ENCODE measurements at regions not wholly inside any gene's neighbourhood (a gene's known extent, or its start where the extent isn't known, plus 50 kb on each side); places are given as distances from the start of the nearest gene placed in this dataset.

DNA sequence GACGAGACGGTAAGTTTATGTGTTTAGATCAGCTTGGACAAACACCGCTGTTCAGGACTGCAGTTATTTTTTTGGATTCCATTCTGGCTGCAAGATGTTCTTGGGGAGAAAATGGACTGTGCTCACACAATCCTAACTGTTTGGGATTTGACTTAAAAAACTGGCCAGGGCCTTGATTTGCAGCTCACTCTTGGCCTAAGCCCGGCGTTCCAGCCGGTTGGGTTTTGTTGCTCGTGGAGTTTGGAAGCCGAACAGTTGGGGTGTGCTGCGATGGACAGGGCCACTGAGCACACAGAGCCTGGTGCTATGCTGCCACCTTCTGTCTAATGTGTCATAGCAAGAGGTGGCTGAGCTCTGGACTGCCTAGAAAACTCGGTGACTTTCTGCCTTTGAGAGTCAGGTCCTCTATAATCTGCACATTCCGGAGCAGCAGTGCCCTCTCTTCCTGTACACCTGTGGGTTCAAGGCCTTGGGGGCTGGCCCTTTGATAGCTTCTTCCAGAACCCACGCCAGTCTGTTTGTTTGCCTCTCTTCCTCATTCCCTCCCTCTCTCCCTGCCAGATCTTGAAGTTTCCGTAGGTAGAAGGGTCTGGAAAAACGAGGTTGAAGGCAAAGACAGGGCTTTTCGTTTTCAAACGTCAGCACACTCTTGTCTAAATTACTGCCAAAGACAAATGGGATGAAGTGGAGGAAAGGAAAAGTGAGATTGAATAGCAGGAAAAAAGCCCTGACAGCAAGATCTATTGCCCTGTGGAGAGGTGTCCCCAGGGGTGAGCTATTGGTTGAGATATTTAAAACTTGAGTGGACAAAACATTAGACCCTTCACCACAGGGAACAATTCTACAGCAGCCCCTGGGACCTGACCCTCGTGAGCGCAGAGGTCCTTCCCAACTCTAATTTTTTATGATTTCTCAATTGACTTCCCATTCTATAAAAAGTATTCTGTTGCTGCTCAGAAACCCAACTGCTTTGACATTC is 167.5 kb upstream of the HABP2 start (continued):
- TF ChIP-seq, protein P1, sequence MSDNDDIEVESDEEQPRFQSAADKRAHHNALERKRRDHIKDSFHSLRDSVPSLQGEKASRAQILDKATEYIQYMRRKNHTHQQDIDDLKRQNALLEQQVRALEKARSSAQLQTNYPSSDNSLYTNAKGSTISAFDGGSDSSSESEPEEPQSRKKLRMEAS (IDR thresholded peaks at IDR 0.05; ENCODE audit: low read depth), result no peak
- TF ChIP-seq FOSL2 (IDR thresholded peaks at IDR 0.05; ENCODE audit: borderline replicate concordance, low read depth), result 0 out of 2 replicates have a peak, but pooled peaks have one; percentile 16
- TF ChIP-seq, protein P2, sequence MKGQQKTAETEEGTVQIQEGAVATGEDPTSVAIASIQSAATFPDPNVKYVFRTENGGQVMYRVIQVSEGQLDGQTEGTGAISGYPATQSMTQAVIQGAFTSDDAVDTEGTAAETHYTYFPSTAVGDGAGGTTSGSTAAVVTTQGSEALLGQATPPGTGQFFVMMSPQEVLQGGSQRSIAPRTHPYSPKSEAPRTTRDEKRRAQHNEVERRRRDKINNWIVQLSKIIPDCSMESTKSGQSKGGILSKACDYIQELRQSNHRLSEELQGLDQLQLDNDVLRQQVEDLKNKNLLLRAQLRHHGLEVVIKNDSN (IDR thresholded peaks at IDR 0.05; ENCODE audit: borderline replicate concordance, low read depth), result no peak

DNA sequence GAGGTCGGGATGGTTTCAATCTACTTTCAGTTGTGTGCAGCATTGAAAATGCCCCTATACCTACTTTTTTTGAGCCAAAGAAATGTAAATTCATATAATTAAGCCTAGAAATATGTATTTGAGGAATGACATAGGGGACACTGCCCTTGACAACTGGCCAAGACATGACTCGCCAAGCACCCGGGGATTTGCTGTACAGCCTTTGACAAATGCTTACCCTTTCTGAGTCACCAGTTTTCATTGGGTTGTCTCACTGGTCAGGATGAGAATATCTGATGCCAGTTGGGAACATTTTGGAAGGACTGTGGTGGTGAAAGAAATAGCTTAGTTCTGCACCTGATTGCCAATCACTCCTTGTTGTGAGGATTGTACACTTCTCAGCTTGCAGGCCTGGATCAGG is 166.8 kb upstream of the HABP2 start:
- POLR2A ChIA-PET, result no interaction called here
- Histone ChIP-seq H3K9ac (no peak overlapping the region), H3K4me1 (ENCODE audit: control insufficient read depth in 1 of 2, insufficient read depth in 2 of 2, low read depth in 1 of 2, low read length in 1 of 2) (peaks cover 0 to 7% of the 10 kb centered on the region in 2 experiments), H3K79me2 (ENCODE audit: insufficient read depth) (no peaks in the 10 kb centered on the region), H3K9me3 (no peaks in the 10 kb centered on the region), H2AFZ (ENCODE audit: low read depth) (no peak overlapping the region), H4K20me1 (ENCODE audit: insufficient read depth) (no peaks in the 10 kb centered on the region), H3K4me2 (peak overlapping the region; percentile 47; the same call in 1 of the 2 replicates), H3F3A (replicated peaks; ENCODE audit: insufficient read depth) (no peaks in the 10 kb centered on the region), H3K27me3 (ENCODE audit: insufficient read depth) (no peaks in the 10 kb centered on the region; the same call in 1 of the 2 replicates), H3K36me3 (replicated peaks in 1 of 2; ENCODE audit: control insufficient read depth in 1 of 2, insufficient read depth in 2 of 2, low read length in 1 of 2) (no peaks in the 10 kb centered on the region), H3K27ac (ENCODE audit: low read depth in 2 of 2, low read length in 1 of 2) (no peak overlapping the region), H3K4me3 (ENCODE audit: low read depth in 2 of 2, low read length in 1 of 2) (no peak overlapping the region; a peak in 1 of 4 replicates), H3K9me2 (no peaks in the 10 kb centered on the region)
- 30% methylated on average over 3 of the region's 3 CpGs for WGBS (ENCODE audit: low lambda C conversion rate)
- CTCF ChIA-PET, result interaction anchor here (0.7 to 4.9 kb wide), 29 partner anchors 8 to 914 kb away, joined by 3 to 45 read pairs (median 7); no protein-coding TSS in a partner anchor
- no peak for DNase-seq
- TF ChIP-seq RAD21 (IDR thresholded peaks at IDR 0.05; ENCODE audit: low read length), result no peak
- no peak for TF ChIP-seq SMC3 (IDR thresholded peaks at IDR 0.05; ENCODE audit: low read depth, low read length)
- no peak for TF ChIP-seq TEAD4 (IDR thresholded peaks at IDR 0.05; ENCODE audit: borderline replicate concordance, insufficient read depth)
- no peak for TF ChIP-seq FOXJ3 (CRISPR knock-in tag; IDR thresholded peaks at IDR 0.05)
- TF ChIP-seq, protein P3, sequence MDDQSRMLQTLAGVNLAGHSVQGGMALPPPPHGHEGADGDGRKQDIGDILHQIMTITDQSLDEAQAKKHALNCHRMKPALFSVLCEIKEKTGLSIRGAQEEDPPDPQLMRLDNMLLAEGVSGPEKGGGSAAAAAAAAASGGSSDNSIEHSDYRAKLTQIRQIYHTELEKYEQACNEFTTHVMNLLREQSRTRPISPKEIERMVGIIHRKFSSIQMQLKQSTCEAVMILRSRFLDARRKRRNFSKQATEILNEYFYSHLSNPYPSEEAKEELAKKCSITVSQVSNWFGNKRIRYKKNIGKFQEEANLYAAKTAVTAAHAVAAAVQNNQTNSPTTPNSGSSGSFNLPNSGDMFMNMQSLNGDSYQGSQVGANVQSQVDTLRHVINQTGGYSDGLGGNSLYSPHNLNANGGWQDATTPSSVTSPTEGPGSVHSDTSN (IDR thresholded peaks at IDR 0.05), result no peak
- TF ChIP-seq ELF1 (IDR thresholded peaks at IDR 0.05), result no peak
- no peak for TF ChIP-seq FOXM1 (IDR thresholded peaks at IDR 0.05; ENCODE audit: low read depth)
- TF ChIP-seq SIN3A (IDR thresholded peaks at IDR 0.05; ENCODE audit: borderline replicate concordance, low read depth, low read length), result no peak
- no peak for TF ChIP-seq NRF1 (IDR thresholded peaks at IDR 0.05; ENCODE audit: low read depth, low read length)
- TF ChIP-seq NFIC (IDR thresholded peaks at IDR 0.05; ENCODE audit: borderline replicate concordance), result peak; percentile 37; the same call in 1 of the 2 replicates
- TF ChIP-seq EZH2phosphoT487 (IDR thresholded peaks at IDR 0.05; ENCODE audit: borderline replicate concordance, low read depth), result no peak
- no peak for TF ChIP-seq GATA2 (CRISPR knock-in tag; IDR thresholded peaks at IDR 0.05)
- TF ChIP-seq, protein P4, sequence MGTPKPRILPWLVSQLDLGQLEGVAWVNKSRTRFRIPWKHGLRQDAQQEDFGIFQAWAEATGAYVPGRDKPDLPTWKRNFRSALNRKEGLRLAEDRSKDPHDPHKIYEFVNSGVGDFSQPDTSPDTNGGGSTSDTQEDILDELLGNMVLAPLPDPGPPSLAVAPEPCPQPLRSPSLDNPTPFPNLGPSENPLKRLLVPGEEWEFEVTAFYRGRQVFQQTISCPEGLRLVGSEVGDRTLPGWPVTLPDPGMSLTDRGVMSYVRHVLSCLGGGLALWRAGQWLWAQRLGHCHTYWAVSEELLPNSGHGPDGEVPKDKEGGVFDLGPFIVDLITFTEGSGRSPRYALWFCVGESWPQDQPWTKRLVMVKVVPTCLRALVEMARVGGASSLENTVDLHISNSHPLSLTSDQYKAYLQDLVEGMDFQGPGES (IDR thresholded peaks at IDR 0.05; ENCODE audit: low read depth, low read length), result no peak
- TF ChIP-seq, protein P5, sequence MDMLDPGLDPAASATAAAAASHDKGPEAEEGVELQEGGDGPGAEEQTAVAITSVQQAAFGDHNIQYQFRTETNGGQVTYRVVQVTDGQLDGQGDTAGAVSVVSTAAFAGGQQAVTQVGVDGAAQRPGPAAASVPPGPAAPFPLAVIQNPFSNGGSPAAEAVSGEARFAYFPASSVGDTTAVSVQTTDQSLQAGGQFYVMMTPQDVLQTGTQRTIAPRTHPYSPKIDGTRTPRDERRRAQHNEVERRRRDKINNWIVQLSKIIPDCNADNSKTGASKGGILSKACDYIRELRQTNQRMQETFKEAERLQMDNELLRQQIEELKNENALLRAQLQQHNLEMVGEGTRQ (IDR thresholded peaks at IDR 0.05; ENCODE audit: borderline replicate concordance, low read depth, low read length), result no peak
- TF ChIP-seq FOSL2 (IDR thresholded peaks at IDR 0.05; ENCODE audit: borderline replicate concordance, low read depth), result peak; percentile 57; the same call in 1 of the 2 replicates
- TF ChIP-seq, protein P6, sequence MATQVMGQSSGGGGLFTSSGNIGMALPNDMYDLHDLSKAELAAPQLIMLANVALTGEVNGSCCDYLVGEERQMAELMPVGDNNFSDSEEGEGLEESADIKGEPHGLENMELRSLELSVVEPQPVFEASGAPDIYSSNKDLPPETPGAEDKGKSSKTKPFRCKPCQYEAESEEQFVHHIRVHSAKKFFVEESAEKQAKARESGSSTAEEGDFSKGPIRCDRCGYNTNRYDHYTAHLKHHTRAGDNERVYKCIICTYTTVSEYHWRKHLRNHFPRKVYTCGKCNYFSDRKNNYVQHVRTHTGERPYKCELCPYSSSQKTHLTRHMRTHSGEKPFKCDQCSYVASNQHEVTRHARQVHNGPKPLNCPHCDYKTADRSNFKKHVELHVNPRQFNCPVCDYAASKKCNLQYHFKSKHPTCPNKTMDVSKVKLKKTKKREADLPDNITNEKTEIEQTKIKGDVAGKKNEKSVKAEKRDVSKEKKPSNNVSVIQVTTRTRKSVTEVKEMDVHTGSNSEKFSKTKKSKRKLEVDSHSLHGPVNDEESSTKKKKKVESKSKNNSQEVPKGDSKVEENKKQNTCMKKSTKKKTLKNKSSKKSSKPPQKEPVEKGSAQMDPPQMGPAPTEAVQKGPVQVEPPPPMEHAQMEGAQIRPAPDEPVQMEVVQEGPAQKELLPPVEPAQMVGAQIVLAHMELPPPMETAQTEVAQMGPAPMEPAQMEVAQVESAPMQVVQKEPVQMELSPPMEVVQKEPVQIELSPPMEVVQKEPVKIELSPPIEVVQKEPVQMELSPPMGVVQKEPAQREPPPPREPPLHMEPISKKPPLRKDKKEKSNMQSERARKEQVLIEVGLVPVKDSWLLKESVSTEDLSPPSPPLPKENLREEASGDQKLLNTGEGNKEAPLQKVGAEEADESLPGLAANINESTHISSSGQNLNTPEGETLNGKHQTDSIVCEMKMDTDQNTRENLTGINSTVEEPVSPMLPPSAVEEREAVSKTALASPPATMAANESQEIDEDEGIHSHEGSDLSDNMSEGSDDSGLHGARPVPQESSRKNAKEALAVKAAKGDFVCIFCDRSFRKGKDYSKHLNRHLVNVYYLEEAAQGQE (IDR thresholded peaks at IDR 0.05; ENCODE audit: low read depth, low read length), result no peak
- no peak for TF ChIP-seq TAF1 (IDR thresholded peaks at IDR 0.05; ENCODE audit: borderline replicate concordance, low read depth, low read length)
- TF ChIP-seq, protein P2 (IDR thresholded peaks at IDR 0.05; ENCODE audit: borderline replicate concordance, low read depth), result no peak
- no peak for TF ChIP-seq RCOR1 (IDR thresholded peaks at IDR 0.05; ENCODE audit: low read length)
